Midbrain (tissue), 1 donor: ENCODE measurements at regions not wholly inside any gene's neighbourhood (a gene's known extent, or its start where the extent isn't known, plus 50 kb on each side); places are given as distances from the start of the nearest gene placed in this dataset.

Experiments
- DNase-seq: peaks from one replicate; lab custom pipeline; 2025; lab: John Stamatoyannopoulos, UW

DNA sequence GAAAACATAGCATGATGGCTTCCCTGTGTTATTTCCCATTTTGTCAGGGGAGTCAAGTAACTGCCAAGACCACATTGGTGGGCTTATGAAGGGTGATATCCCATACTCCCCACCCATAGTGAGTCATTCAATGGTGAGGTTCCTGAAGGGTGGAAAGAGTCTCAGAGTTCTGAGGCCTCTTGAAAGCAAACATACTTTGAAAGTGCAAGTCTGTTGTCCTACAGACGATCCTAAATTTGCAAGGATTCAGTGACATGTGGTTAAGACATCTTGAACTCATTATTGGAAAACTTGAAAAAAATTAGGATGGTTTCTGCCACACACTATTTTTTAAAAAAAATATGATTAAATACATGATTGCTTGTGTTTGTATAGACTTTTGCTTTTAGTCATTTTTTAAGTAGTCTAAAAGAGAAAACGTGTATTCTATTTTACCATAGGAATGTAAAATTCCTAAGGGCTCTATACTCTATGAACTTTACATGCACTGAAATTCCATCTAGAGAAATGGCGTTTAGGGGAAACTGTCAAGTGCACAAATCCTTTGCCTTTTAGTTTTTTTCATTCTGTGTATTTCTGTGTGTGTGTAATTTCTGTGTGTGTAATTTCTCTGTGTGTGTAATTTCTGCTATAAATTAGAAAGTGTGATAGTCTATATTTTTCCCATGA, 225.5 kb upstream of the ADAMTS5 start:
- DNase-seq, result no peak

DNA sequence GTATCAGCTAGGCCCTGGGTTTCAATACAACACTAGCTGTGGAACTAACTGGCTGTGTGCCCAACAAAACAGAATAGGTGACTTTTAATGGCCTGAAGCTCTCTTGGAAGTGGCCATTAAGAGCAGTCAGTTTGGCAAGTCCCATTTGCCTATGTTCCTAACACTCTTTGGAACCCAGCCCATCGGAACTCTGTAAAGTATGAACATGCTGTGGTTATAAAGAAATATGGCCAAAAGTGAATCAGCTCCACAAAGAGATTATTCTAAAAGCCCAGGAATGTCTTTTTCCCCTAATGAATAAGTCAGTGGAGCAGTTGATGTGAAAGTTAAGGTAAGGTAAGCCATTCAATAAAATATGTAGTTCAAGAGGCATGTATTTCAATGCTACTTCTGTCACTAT, 223.7 kb upstream of the ADAMTS5 start:
- no peak for DNase-seq

GRCh38 chr21:27189870-27190269, 223.0 kb upstream of the ADAMTS5 start:
- DNase-seq, result no peak

DNA sequence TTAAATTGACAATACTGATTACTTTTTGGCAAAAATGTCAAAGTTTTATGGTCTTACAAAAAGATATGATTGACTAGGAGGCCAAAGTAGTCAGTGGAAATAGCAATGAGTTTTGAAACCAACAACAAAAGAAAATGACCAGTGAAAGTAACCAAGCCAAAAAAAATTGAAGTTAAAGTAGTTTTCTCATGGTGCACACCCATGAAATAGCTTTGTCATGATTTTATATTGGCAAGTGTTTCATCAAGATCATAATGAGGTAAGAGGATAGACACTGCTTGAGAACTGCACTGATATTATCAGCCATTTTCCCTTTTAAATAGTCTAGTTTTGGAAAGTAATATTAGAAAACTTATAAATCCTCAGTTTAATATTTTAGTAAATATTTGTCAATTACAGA, 206.2 kb upstream of the ADAMTS5 start:
- no peak for DNase-seq

DNA sequence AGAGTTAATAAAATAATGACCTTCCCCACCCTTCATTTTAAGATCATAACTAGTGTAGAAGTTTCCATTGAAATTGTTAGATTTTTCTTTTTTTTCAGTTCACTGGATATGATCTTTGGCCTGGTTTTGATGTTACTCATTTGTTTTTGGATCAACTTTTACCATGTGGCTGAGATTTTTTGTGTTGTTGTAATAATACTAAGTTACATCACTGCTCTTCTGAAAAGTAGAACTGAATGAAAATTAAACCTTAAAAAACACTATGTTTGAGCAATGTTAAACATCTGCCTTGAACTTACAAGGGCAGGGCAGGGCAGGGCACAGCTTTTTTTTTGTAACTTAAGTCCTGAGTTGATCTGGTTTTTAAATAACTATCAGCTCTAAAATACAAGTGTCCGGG, 204.8 kb upstream of the ADAMTS5 start:
- no peak for DNase-seq

DNA sequence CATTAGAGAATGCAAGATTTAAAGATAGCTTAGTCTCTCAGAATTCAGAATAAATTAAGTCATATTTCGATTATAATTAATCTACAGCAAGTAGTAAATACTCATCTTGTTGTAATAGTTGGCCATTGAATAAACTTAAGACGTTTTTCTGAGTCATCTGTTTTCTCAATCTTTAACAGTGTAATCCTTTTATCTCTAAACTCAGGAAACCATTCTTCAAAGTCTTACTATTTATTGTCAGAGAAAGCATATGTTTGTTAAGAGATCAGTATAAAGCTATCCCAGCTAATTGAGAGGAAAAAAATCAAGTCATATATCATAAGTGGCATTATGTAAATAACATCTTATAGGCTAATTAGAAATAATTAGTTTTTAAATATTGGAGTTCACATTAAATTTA, 201.2 kb upstream of the ADAMTS5 start:
- DNase-seq, result no peak

- DNase-seq, result no peak
These were observed 197.6 kb upstream of the ADAMTS5 start for GRCh38 chr21:27164208-27165177.

GRCh38 chr21:27158967-27159366, 192.1 kb upstream of the ADAMTS5 start:
- no peak for DNase-seq

DNA sequence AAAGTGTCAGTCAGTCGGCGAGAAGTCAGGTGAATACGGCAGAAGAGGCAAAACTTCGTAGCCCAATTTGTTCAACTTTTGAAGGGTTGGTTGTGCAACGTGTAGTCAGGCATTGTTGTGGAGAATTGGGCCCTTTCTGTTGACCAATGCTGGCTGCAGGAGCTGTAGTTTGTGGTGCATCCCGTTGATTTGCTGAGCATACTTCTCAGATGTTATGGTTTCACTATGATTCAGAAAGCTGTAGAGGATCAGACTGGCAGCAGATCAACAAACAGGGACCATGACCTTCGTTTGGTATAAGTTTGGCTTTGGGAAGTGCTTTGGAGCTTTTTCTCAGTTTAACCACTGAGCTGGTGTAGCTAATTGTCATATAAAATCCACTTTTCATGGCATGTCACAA, 190.2 kb upstream of the ADAMTS5 start:
- no peak for DNase-seq

GRCh38 chr21:27156666-27157065, 189.8 kb upstream of the ADAMTS5 start:
- no peak for DNase-seq

DNA sequence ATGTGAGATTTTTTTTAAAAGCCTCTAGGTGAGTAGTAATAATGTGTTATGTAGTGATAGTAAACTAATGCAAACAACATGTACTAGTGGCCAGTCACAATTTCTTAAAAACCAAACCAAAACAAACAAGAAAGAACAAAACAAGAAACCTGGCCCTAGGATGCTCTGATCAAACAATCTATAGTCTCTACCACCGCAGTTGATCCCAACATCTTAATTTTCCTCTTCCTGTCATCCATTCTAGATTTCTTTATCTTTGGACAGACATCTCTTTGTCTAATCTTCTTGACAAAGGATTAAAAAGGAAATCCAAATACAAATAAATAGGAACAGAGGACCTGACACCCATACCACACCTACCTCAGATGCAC, 188.2 kb upstream of the ADAMTS5 start:
- no peak for DNase-seq

GRCh38 chr21:27154451-27155129, 187.7 kb upstream of the ADAMTS5 start:
- no peak for DNase-seq

DNA sequence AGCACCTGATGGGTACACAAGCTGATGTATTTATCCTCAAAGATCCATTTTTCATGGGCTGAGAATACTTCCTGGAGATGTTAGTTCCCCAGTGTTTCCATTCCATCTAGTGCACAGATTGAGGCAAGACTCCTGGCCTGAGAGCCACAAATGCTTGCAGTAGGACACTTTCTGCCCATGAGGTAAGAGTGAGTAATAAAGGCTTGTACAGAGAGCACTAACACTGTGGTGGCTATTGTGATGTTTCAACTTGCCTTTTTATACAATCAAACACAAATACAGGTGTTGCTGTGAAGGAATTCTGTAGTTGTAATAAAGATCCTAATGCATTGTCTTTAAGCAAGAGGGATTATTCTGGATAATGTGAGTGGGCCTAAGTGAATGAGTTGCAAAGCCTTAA, 186.1 kb upstream of the ADAMTS5 start:
- DNase-seq, result no peak

DNA sequence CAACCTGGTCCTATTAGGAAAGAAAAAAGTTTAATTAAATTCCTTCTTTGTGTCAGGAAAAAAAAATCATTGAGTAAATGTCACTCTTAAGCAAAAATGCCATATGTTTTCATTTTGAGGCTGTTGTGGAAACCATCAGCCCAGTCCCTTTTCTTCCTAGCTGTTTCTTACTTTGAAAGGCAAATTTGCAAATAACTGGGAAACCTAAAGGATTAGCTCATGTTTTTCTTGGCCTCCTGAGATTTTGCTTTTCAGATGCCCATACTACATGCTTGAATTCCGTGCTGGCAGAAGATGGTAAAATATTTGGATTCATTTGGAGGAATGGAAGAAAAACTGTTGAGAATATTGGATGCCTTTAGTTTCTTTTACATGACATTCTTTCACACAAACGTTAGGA, 182.1 kb upstream of the ADAMTS5 start:
- DNase-seq, result no peak

GRCh38 chr21:27146268-27146667, 179.4 kb upstream of the ADAMTS5 start:
- no peak for DNase-seq

DNA sequence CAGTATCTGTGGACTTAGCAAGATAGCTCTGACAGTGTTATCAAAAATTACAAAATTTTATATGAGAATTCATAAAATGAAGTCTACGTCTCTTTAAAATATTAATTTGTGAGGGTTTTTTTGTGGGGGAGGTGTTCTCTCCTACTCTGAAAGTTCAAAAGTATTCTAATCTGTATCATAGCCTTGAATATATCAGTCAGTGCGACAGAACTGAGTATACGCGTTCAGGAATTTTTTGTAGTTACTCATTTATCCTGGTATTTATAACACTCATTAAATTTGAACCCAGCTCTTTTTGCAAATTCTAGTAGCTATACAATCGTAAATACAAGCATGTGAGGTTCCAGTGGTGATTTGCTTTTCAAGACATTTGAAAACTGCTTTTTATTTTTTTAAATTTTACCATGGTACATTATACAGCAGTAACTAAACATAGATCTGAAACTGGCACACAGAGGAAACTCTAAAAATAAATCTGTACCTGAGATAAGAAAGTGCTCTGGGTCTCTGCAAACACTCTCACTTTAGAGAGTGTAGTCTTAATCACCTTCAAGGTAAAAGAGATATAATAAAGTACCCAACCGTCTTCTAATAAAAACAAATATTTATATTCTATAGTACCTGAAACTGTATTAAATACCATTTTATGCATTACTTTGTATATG, 178.4 kb upstream of the ADAMTS5 start:
- DNase-seq, result no peak

GRCh38 chr21:27143476-27143875, 176.6 kb upstream of the ADAMTS5 start:
- DNase-seq, result no peak

DNA sequence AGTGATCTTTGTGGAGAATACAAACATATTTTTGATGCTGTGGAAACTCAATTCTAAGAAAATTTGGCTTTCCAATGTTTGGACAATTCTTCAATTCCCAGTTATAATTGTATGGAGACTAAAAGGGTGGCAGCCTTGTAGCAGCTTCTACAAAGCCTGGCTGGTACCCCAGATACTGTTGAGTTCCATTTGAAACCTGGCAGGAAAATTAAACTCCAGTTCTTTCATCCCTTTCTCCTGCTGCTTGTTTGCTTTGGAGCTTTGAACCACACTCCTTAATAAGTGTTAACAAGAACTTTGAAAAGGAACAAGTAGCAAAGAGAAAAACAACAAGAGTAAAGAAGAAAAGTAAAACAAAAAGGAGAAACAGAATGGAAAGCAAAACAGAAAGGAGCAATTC, 172.6 kb upstream of the ADAMTS5 start:
- peak; percentile 22 for DNase-seq

GRCh38 chr21:27134516-27134915, 167.6 kb upstream of the ADAMTS5 start:
- no peak for DNase-seq

DNA sequence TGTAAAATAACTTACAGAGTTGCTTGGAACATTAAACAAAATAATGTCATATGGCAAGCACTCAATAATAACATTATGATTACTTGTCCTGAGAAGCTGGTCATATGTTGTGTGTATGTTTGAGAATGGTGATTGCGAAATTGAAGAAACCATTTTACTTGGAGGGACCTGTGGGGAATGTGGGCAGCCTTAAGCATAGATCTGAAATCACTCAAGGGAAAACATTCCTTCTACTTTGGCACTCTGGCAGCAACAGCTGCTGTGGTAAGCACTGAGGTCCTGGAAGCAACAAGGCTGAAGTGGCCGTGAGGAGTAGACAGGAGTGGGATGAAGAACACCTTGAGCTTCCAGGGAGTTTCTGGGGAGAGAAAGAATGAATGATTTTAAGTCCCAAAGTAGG, 165.4 kb upstream of the ADAMTS5 start:
- DNase-seq, result no peak

DNA sequence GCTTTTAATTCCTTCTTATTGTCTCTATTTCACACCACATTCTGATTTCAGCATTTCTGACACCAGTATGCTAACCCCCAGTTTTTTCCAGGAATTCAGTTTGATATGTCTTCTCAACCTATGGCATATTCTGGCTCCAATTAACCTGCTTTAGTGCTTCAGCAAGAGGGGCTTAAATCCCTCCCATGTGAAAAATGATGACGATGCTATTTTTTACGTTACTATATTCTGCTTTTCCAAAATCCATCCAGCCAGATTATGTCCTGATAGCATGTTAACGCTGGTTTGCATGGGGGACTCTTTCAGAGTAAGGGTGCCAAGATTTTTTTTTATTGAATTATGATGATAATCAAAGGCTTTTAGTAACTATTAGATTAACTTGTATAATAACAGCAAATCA, 163.3 kb upstream of the ADAMTS5 start:
- DNase-seq, result no peak

DNA sequence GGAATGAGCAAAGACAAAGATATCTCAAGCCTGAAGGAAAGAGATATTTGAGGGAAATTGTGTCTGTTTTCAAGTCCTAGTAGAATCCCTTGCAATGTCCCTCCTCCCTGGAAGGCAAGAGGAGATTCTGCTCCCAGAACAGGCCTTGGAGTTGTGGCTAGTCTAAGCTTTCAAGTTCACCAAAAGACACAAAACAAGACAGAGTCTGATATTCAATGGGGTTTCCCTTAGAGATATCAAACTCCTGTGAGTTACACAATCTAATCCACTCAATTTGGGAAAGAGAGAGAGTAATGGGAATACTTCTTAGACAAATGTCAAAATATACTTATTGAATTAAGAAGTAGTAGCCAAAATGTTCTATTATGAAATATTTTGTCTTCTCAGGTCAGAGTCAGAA, 162.8 kb upstream of the ADAMTS5 start:
- no peak for DNase-seq
